Mononuclear cell (primary cell): ENCODE measurements at regions not wholly inside any gene's neighbourhood (a gene's known extent, or its start where the extent isn't known, plus 50 kb on each side); places are given as distances from the start of the nearest gene placed in this dataset.

Experiments used
- H3K27me3 ChIP-seq: 2 replicates; pipeline ENCODE4 v1.6.0; 2011; ENCODE audit warnings: low read length, control low read depth; ENCODE audit not compliant: insufficient read depth
- H3K4me1 ChIP-seq: 2 replicates; pipeline ENCODE4 v1.5.1; 2011; ENCODE audit warnings: mild to moderate bottlenecking, low read length, control low read depth; ENCODE audit not compliant: insufficient read depth
- H3K4me3 ChIP-seq: 2 replicates; pipeline ENCODE4 v1.5.1; 2011; ENCODE audit warnings: mild to moderate bottlenecking, low read length, moderate library complexity
- H3K9me3 ChIP-seq: 2 replicates; pipeline ENCODE4 v1.5.1; 2011; ENCODE audit warnings: low read depth, mild to moderate bottlenecking, control low read depth, low read length

GRCh38 chr1:55402671-55403464, 187.7 kb upstream of the USP24 start:
- Histone ChIP-seq H3K27me3 (no peaks in the 10 kb centered on the region), H3K4me1 (no peaks in the 10 kb centered on the region), H3K4me3 (no peak overlapping the region), H3K9me3 (no peaks in the 10 kb centered on the region)

DNA sequence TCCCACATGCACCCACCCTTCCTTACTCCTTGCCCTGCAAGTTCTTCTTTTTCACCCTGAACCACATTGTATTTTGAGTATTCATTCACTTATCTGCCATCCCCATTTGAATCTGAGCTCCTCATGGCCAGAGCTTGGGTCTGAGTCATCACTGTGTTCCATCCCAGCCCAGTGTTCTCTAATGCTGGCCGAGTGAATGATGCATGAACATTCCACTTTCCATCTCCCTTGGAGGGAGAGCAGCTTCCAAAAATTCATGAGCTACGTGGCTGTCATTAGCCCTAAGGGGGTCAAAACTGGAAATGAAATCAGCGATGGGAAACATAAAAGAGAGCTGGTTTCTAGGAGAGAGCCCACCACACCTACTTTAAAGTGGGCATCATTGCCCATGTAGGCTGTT, 187.0 kb upstream of the USP24 start:
- no peaks in the 10 kb centered on the region for H3K9me3 ChIP-seq
- H3K4me1 ChIP-seq: no peaks in the 10 kb centered on the region
- no peak overlapping the region for H3K4me3 ChIP-seq
- no peaks in the 10 kb centered on the region for H3K27me3 ChIP-seq

DNA sequence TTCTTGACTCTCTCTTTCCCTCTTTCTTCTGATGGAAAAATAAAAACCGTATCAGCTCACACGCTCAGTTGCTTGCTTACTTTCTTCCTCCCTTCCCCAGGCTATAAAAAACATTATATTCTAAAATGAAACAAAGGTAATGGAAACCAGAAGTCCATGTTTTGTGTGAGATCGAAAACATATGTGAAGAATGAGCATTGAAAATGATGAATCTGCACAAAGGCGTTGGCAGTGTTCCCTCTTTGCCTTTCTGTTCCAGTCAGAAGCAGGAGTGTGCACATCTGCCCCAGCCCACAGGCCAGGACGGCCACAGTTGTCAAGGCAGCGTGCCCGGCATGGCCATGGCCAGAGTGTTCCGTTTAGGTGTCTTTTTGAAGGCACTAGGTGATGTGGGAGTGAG, 185.3 kb upstream of the USP24 start:
- no peaks in the 10 kb centered on the region for H3K9me3 ChIP-seq
- no peaks in the 10 kb centered on the region for H3K4me1 ChIP-seq
- H3K27me3 ChIP-seq: peaks cover 4% of the 10 kb centered on the region
- H3K4me3 ChIP-seq: no peak overlapping the region

DNA sequence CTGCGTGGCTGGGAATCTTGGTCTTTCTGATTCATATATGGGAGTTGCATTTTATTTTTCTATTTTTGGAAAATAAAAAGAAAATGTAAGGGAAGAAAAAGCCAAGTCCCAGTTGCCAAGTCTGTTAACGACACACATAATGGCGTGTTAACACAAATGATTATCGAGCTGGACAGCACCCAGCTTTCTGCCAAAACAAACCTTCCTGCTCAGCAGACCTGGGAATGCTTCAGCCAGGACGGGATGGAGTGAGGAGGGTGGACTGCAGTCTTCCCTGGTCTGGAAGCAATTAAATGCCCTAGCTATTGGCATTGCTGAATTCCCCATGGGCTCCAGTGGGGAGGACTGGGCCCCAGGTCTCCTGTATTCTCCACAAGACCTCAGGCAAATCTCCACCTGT, 184.2 kb upstream of the USP24 start:
- H3K9me3 ChIP-seq: no peaks in the 10 kb centered on the region
- no peaks in the 10 kb centered on the region for H3K4me1 ChIP-seq
- no peak overlapping the region for H3K4me3 ChIP-seq
- H3K27me3 ChIP-seq: peaks cover 4% of the 10 kb centered on the region

- Histone ChIP-seq H3K4me3 (no peak overlapping the region), H3K4me1 (no peaks in the 10 kb centered on the region), H3K9me3 (no peaks in the 10 kb centered on the region)
Measured at GRCh38 chr1:55396381-55396891, 181.3 kb upstream of the USP24 start.

DNA sequence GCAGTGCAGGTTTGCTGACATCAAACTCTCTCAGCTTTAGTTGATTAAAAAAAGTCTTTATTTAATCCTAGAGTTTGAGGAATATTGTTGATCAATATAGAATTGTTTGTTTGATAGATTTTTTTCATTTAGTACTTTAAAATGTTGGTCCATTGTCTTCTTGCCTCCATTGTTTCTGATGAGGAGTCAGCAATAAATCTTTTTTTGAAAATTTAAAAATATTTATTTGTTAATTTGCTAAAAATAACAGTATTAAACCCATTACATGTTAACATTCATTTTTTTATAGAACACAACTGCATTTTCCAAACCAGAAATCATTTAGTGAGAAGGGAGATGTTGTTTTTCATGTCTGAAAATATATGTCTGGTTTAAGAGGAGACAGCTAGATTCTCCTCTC, 173.8 kb upstream of the USP24 start:
- Histone ChIP-seq H3K4me3 (no peak overlapping the region), H3K27me3 (no peaks in the 10 kb centered on the region), H3K4me1 (no peaks in the 10 kb centered on the region), H3K9me3 (no peaks in the 10 kb centered on the region)

More at GRCh38 chr1:55396381-55396891, 181.3 kb upstream of the USP24 start:
- peaks cover 4% of the 10 kb centered on the region for H3K27me3 ChIP-seq

- no peaks in the 10 kb centered on the region for H3K9me3 ChIP-seq
- no peak overlapping the region for H3K4me3 ChIP-seq
- H3K27me3 ChIP-seq: no peaks in the 10 kb centered on the region
- H3K4me1 ChIP-seq: no peaks in the 10 kb centered on the region
Measured at GRCh38 chr1:55387145-55387544, 172.0 kb upstream of the USP24 start.

- Histone ChIP-seq H3K9me3 (no peaks in the 10 kb centered on the region), H3K4me1 (no peaks in the 10 kb centered on the region), H3K27me3 (no peaks in the 10 kb centered on the region), H3K4me3 (no peak overlapping the region)
Measured at GRCh38 chr1:55386456-55386855, 171.3 kb upstream of the USP24 start.

DNA sequence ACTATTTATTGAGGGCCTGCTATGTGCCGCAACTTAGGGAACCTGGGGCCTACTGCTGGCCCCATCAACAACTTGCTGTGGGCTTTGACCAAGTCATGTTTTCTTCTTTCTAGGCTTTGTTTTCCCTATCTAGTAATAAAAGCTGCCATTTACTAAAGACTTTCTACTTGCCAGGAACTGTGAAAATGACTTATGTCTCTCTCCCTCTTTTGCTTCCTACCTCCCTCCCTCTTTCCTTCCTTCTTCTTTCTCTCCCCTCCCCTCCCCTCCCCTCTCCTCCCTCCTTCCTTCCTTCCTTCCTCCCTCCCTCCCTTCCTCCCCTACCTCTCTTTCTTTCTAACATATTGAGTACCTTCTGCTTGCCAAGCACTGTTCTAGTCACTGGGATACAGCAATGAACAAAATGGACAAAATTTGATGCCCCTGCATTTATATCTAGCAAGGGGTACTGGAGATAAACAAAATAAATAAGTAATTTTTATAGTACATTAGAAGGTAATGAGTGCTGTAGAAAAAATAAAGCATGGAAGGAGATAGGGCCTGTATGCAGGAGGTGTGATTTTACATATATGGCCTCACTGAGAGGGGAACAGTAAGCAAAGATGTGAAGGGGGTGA, 170.3 kb upstream of the USP24 start:
- H3K9me3 ChIP-seq: no peaks in the 10 kb centered on the region
- H3K4me3 ChIP-seq: no peak overlapping the region
- no peaks in the 10 kb centered on the region for H3K27me3 ChIP-seq
- no peaks in the 10 kb centered on the region for H3K4me1 ChIP-seq

DNA sequence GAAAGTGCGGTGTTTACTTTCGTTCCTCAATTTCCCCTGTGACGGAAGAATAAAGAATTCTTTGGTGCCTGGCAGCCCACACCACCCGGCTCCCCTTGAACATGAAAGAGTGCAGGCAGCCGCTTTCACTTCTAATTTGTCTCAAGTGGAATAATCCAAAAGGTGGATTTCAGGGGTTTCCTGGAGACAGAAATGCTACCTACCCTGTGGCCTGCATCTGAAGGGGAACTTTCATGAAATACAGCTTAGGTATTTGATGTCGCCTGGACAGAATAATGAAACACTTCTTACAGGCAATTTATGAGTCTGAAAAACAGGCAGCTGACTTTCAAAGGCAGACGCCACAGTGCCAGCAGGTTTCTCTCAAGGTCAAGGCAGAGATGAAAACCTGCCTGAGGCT, 169.5 kb upstream of the USP24 start:
- Histone ChIP-seq H3K4me3 (no peak overlapping the region), H3K4me1 (no peaks in the 10 kb centered on the region), H3K9me3 (no peaks in the 10 kb centered on the region)

DNA sequence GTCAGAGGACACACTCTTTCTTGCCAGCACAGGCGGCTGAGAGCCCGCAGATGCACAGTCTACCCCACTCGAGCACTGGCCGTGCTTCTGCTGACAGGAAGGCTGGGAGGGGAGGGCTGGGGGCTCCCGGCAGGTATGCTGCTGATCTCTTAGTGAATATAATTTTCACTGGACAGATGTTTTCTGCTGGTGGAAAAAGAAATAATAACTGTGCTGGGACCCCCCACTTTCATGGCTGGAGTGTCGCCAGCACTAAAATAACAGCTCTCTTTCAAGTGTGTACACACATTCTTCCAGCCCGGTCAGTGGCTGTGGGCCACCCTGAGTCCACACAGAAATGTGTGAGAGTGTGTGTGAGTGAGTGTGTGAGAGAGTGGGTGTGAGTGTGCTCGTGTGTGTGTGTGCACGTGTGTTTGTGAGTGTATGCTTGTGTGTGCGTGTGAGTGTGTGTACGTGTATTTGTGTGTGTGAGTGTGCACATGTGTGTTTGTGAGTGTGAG, 167.7 kb upstream of the USP24 start:
- Histone ChIP-seq H3K4me3 (no peak overlapping the region), H3K4me1 (no peaks in the 10 kb centered on the region), H3K9me3 (no peaks in the 10 kb centered on the region), H3K27me3 (no peaks in the 10 kb centered on the region)

More for the DNA sequence above, 169.5 kb upstream of the USP24 start:
- no peaks in the 10 kb centered on the region for H3K27me3 ChIP-seq

- Histone ChIP-seq H3K4me1 (no peaks in the 10 kb centered on the region), H3K9me3 (no peaks in the 10 kb centered on the region), H3K27me3 (no peaks in the 10 kb centered on the region), H3K4me3 (no peak overlapping the region)
Measured at GRCh38 chr1:55381983-55382382, 166.8 kb upstream of the USP24 start.

- Histone ChIP-seq H3K4me3 (no peak overlapping the region), H3K27me3 (no peaks in the 10 kb centered on the region), H3K4me1 (no peaks in the 10 kb centered on the region), H3K9me3 (no peaks in the 10 kb centered on the region)
Measured at GRCh38 chr1:55381491-55381890, 166.3 kb upstream of the USP24 start.

GRCh38 chr1:55380355-55380970, 165.3 kb upstream of the USP24 start:
- H3K27me3 ChIP-seq: no peaks in the 10 kb centered on the region
- no peaks in the 10 kb centered on the region for H3K9me3 ChIP-seq
- no peak overlapping the region for H3K4me3 ChIP-seq
- H3K4me1 ChIP-seq: no peaks in the 10 kb centered on the region

DNA sequence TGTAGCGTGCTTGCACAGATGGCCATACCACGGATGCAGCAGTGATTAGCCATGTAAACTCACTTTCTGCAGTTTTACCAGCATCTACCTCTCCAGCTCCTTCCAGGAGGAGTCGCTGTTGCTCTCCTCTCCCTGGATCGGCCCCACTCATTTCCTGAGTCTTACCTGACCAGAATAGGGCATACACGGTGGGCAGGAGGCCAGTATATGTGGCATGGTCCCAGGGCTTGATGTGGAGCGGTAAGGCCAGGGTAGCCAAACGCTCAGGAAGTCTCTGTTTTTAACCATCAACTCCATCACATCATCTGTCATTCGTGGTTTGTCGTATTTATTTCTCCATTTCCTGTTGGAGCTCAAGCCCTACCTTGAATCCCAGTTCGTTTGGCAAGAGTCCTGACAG, 163.4 kb upstream of the USP24 start:
- Histone ChIP-seq H3K4me1 (no peaks in the 10 kb centered on the region), H3K27me3 (no peaks in the 10 kb centered on the region), H3K4me3 (no peak overlapping the region), H3K9me3 (no peaks in the 10 kb centered on the region)
